ENCODE measurements at regions not wholly inside any gene's neighbourhood (a gene's known extent, or its start where the extent isn't known, plus 50 kb on each side); places are given as distances from the start of the nearest gene placed in this dataset.

DNA sequence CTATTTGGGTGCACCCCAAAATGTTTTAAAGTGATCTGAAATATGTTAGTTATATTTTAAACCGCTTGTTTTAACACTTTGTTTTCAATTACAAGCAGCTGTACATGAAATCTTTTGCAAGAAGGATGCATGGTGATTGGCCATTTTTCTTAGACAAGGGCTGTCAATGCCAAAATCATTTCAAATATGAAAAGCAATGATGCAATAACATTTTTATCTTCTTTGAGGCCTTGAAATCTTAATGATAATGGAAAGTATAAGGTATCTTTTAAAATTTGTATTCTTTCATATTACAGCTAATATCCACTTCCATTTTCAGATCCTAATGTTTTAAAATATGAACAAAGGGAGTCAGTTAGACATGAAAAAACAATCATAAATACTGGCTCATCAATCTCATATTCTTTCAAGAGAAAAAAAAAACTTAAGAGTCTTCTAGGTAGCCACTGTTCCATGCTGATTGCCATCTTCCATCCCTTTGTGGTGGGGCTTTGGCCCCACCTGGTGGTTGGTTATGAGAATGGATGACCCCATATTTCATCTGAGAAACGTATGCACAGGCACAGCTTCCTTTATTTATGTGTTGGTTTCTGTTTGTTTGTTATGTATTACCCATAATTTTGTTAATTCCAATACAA lies 330.3 kb upstream of the MIR17HG start:
- TF ChIP-seq, protein P1, sequence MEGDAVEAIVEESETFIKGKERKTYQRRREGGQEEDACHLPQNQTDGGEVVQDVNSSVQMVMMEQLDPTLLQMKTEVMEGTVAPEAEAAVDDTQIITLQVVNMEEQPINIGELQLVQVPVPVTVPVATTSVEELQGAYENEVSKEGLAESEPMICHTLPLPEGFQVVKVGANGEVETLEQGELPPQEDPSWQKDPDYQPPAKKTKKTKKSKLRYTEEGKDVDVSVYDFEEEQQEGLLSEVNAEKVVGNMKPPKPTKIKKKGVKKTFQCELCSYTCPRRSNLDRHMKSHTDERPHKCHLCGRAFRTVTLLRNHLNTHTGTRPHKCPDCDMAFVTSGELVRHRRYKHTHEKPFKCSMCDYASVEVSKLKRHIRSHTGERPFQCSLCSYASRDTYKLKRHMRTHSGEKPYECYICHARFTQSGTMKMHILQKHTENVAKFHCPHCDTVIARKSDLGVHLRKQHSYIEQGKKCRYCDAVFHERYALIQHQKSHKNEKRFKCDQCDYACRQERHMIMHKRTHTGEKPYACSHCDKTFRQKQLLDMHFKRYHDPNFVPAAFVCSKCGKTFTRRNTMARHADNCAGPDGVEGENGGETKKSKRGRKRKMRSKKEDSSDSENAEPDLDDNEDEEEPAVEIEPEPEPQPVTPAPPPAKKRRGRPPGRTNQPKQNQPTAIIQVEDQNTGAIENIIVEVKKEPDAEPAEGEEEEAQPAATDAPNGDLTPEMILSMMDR (conservative IDR thresholded peaks at IDR 0.05; ENCODE audit: low read depth in 2 of 2), result peak; percentile 90 to 94
- no peak for TF ChIP-seq JUNB (IDR thresholded peaks at IDR 0.05; ENCODE audit: unreplicated experiment)
- TF ChIP-seq EZH2 (IDR thresholded peaks at IDR 0.05; ENCODE audit: low read depth, unreplicated experiment), result no peak
- TF ChIP-seq NANOG (IDR thresholded peaks at IDR 0.05; ENCODE audit: borderline replicate concordance), result no peak
- TF ChIP-seq ZNF331 (CRISPR knock-in tag; IDR thresholded peaks at IDR 0.05; ENCODE audit: low read depth), result no peak
- TF ChIP-seq, protein P2, sequence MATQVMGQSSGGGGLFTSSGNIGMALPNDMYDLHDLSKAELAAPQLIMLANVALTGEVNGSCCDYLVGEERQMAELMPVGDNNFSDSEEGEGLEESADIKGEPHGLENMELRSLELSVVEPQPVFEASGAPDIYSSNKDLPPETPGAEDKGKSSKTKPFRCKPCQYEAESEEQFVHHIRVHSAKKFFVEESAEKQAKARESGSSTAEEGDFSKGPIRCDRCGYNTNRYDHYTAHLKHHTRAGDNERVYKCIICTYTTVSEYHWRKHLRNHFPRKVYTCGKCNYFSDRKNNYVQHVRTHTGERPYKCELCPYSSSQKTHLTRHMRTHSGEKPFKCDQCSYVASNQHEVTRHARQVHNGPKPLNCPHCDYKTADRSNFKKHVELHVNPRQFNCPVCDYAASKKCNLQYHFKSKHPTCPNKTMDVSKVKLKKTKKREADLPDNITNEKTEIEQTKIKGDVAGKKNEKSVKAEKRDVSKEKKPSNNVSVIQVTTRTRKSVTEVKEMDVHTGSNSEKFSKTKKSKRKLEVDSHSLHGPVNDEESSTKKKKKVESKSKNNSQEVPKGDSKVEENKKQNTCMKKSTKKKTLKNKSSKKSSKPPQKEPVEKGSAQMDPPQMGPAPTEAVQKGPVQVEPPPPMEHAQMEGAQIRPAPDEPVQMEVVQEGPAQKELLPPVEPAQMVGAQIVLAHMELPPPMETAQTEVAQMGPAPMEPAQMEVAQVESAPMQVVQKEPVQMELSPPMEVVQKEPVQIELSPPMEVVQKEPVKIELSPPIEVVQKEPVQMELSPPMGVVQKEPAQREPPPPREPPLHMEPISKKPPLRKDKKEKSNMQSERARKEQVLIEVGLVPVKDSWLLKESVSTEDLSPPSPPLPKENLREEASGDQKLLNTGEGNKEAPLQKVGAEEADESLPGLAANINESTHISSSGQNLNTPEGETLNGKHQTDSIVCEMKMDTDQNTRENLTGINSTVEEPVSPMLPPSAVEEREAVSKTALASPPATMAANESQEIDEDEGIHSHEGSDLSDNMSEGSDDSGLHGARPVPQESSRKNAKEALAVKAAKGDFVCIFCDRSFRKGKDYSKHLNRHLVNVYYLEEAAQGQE (IDR thresholded peaks at IDR 0.05; ENCODE audit: unreplicated experiment), result no peak
- no peak for TF ChIP-seq EZH2phosphoT487 (IDR thresholded peaks at IDR 0.05; ENCODE audit: unreplicated experiment)
- no peak for TF ChIP-seq POLR2AphosphoS5 (IDR thresholded peaks at IDR 0.05; ENCODE audit: low read depth)
- TF ChIP-seq CREB1 (CRISPR knock-in tag; IDR thresholded peaks at IDR 0.05; ENCODE audit: low read depth), result no peak
- no peak for TF ChIP-seq ZNF114 (CRISPR knock-in tag; IDR thresholded peaks at IDR 0.05)

Data from GM23338 (cell line).